HCEC 1CT (cell line): ENCODE measurements at regions not wholly inside any gene's neighbourhood (a gene's known extent, or its start where the extent isn't known, plus 50 kb on each side); places are given as distances from the start of the nearest gene placed in this dataset.
"Not testable (repeated sequence)": the region's sequence is repeated elsewhere in the genome, so short reads cannot be mapped to it uniquely, and the experiment has no call there.

Experiments used
- DNase-seq: peaks from one replicate; pipeline ENCODE4 v3.0.0-alpha.2; 2017

- DNase-seq: no peak
Measured at GRCh38 chr5:175344331-175345195, 99.4 kb downstream of the DRD1 start.

GRCh38 chr5:175343308-175343707 lies 100.7 kb downstream of the DRD1 start:
- no peak for DNase-seq

DNA sequence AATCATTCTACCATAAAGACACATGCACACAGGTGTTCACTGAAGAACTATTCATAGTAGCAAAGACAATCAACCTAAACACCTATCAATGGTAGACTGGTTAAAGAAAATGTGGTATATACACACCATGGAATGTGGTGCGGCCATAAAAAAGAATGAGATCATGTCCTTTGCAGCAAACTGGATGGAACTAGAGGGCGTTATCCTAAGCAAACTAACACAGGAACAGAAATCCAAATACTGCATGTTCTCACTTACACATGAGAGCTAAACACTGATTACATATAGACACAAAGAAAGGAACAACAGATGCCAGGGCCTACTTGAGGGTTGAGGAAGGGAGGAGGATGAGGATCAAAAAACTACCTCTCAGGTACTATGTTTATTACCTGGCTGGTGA lies 103.8 kb downstream of the DRD1 start:
- DNase-seq: no peak

- DNase-seq: no peak
Measured at GRCh38 chr5:175337680-175338079, 106.3 kb downstream of the DRD1 start.

DNA sequence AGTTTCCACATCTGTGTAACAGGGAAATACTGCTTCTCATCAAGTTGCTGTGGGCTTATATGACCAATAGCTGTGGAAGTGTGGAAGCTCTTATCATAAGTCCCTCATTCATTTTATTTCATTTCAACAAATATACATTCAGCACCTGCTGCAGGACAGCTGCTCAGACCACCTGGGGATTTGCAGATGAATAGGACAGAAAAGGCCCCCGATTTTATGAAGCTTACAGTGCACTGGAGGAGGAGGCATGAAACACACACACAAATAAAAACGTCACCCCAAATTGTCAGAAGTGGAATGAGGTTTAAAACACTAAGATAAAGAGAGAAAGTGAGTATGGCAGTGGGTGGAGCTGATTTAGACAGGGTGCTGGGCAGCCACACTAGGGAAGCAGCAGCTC lies 107.2 kb downstream of the DRD1 start:
- no peak for DNase-seq

- DNase-seq: no peak
Measured at GRCh38 chr5:175335691-175336090, 108.3 kb downstream of the DRD1 start.

DNA sequence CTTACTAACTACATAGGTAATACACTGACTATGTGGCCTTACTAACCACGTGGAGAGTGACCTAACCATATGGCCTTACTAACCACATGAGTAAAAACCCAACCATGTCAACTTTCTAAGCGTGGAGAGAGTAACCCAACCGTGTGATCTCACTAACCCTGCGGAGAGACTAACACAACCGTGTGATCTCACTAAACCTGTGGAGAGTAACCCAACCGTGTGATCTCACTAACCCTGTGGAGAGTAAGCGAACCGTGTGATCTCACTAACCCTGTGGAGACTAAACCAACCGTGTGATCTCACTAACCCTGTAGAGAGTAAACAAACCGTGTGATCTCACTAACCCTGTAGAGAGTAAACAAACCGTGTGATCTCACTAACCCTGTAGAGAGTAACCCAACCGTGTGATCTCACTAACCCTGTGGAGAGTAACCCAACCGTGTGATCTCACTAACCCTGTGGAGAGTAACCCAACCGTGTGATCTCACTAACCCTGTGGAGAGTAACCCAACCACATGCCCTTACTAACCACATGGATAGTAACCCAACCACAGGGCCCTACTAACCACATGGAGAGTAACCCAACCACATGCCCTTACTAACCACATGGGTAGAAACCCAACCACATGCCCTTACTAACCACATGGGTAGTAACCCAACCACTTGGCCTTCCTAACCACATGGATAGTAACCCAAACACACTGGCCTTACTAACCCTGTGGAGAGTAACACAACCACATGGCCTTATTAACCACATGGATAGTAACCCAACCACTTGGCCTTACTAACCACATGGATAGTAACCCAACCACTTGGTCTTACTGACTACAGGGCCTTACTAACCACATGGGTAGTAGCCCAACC lies 112.6 kb downstream of the DRD1 start:
- not testable (repeated sequence) for DNase-seq

- DNase-seq: no peak
Measured at GRCh38 chr5:175329976-175330375, 114.0 kb downstream of the DRD1 start.

GRCh38 chr5:175328687-175329086 lies 115.3 kb downstream of the DRD1 start:
- no peak for DNase-seq

DNA sequence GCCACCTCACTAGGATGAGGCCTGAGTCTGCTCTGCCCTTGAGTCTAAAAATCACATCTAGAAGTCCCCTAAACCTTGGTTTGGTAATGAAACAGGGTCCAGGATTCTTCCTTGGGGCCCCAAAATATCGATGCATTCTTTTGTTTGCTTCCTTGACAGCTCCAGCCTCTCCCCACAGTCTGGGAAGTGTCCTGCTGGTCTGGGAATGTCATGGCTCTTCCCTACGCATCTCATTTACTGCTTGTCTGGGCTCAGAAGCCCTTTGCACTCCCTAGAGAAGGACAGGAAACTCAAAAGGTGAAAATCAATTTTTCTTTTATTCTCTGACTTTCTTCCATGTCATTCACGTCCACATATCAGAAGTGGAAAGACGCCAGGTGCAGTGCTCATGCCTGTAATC lies 115.8 kb downstream of the DRD1 start:
- DNase-seq: no peak

GRCh38 chr5:175325681-175326080 lies 118.3 kb downstream of the DRD1 start:
- no peak for DNase-seq

DNA sequence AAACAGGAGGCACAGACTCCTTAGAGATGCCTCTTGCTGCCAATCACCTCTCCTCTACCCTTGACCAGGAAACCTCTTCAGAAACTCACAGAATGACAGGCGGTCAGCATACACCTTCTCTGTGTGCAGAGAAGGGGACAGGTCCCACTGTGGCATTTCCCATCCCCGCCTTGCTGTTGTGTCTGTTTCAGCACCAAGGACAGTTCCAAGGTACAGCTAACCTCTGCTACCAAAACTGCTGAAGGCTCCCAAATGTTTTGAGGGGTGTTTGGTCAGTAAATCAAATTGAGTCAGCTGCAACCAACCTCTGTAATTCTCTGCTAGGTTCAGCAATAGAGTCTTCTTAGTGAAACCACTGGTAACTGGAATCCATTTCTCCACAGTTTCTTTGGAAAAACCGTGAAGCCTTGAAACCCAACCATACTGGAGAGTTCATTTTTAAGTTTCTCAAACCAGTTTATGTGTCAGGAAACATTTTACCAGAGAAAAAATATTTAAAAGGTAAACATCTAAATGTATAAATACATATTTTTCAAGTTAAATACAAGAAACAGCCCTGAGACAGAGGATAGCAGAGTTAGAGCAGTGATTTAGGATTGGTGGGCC lies 122.0 kb downstream of the DRD1 start:
- DNase-seq: no peak

GRCh38 chr5:175319199-175319598 lies 124.8 kb downstream of the DRD1 start:
- DNase-seq: no peak

GRCh38 chr5:175317872-175318271 lies 126.1 kb downstream of the DRD1 start:
- DNase-seq: no peak

DNA sequence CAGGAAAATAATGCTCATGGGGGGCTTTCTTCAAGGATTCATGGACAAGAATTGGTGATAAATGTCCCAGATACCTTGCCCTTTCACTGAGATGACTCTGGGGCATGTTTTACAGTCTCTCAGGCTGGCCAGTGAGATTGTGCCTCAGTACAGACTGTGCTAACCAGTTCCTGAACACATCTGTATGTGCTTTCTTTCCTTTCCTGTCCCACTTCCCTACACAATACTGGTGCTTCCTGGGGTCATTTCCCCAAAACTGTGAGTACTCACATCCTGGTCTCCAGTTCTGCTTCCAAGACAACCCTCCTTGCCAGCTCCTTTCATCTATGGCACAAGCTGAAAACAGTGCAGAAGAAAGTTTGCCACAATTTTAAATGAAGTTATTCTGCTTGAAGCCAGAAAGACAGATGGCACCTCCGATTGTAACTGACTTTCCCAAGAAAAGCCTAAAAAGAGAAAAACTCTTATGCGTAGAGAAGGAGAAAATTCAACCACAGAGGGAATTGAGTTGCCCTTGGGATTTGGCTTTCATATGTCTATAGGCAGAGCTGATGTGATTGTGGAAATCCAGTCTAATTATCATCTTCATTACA lies 134.7 kb downstream of the DRD1 start:
- DNase-seq: no peak

DNA sequence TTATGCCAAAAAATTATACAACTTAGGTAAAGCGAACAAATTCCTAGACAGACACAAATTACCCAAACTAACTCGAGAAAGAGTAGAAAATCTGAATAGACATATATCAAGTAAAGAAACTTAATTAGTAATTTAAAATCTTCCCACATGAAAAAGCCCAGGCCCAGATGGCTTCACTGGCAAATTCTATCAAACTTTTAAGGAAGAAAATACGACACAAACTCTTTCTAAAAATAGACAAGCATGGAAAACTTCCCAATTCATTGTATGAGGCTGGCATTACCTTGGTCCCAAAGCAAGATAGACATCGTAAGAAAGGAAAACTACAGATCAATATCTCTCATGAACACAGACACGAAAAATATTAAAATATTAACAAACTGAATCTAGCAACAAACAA lies 135.3 kb downstream of the DRD1 start:
- no peak for DNase-seq

DNA sequence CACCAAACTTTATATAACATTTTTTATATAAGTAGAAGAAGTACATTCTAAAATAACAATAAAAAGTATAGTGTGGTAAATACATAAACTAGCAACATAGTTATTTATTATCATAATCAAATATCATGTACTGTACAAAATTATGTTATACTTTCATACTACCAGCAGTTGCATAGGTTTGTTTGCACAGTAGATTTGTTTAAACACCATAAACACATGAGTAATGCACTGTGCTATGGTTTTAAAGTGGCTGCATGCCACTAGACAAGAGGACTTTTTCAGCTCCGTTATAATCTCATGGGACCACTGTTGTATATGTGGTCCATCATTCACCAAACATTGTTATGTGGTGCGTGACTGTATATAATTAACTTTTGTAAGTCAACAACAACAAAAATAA lies 137.6 kb downstream of the DRD1 start:
- DNase-seq: no peak

- DNase-seq: no peak
Measured at GRCh38 chr5:175305251-175305650, 138.7 kb downstream of the DRD1 start.

GRCh38 chr5:175290379-175290778 lies 153.6 kb downstream of the DRD1 start:
- DNase-seq: no peak

- no peak for DNase-seq
Measured at GRCh38 chr5:175288048-175288621, 155.8 kb downstream of the DRD1 start.

DNA sequence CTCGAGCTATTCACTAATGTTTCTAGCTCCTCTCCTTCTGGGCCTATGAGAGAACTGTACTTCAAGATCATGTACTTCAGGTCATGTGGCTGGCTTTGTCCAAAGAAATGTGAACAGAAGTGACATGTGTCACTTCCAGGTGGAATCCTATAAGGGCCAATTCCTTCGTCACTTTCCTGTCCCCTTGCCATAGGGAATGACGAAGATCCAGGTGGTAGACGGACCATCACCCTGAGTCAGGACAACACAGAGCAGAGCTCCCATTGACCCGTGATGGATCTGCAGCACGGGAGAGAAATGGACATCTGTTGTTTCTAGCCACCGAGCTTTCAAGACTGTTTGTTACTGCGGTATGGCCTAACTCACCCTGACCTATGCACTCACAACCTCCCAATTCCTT lies 157.0 kb downstream of the DRD1 start:
- no peak for DNase-seq

- no peak for DNase-seq
Measured at GRCh38 chr5:175285261-175285660, 158.7 kb downstream of the DRD1 start.

DNA sequence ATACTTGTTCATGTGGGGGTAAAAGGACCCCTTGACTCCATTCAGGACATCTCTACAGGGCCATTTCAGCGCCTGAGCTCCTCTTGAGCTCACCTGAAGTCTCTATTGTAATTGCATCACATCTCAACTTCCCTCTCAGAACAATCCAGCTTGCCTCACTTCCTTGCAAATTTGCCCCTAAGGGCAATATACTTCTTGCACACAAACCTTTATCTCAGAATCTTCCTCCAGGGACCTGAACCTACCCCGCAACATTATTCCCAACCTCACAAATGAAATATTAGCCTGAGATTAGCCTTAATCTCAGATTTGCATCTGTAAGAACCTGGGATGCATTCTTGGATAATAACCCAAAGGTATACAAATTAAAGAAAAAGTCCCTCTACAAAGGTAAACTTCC lies 159.2 kb downstream of the DRD1 start:
- no peak for DNase-seq
